Neural crest cell (in vitro differentiated cells): ENCODE measurements at regions not wholly inside any gene's neighbourhood (a gene's known extent, or its start where the extent isn't known, plus 50 kb on each side); places are given as distances from the start of the nearest gene placed in this dataset.

Source experiments
- DNase-seq: peaks from one replicate; pipeline ENCODE4 v3.0.0; 2021; ENCODE audit warnings: low read depth, mixed read lengths, low spot score
- H3K27ac Mint-ChIP-seq: one replicate; pipeline ENCODE4 v1.8.0; 2021; ENCODE audit warnings: mild to moderate bottlenecking, mixed read lengths; ENCODE audit not compliant: unreplicated experiment
- H3K27me3 Mint-ChIP-seq: 2 replicates; pipeline ENCODE4 v1.8.0; 2021; ENCODE audit warnings: low read depth, mild to moderate bottlenecking, mixed read lengths
- H3K36me3 Mint-ChIP-seq: 2 replicates; pipeline ENCODE4 v1.8.0; 2021; ENCODE audit warnings: low read depth, mild to moderate bottlenecking, mixed read lengths
- H3K4me1 Mint-ChIP-seq: 2 replicates; pipeline ENCODE4 v1.8.0; 2021; ENCODE audit warnings: mixed read lengths
- H3K4me3 Mint-ChIP-seq: one replicate; pipeline ENCODE4 v1.8.0; 2021; ENCODE audit warnings: mild to moderate bottlenecking, mixed read lengths
- H3K9me3 Mint-ChIP-seq: 2 replicates; pipeline ENCODE4 v1.8.0; 2021; ENCODE audit warnings: mixed read lengths
- CTCF ChIP-seq: fragments of 200-600 bp; sonication (generic); conservative IDR thresholded peaks from 2 replicates; pipeline ENCODE4 v1.5.0; 2021; ENCODE audit warnings: antibody characterized with exemption, mild to moderate bottlenecking

GRCh38 chr2:114065731-114066130 is 175.8 kb downstream of the ACTR3 start:
- H3K27ac Mint-ChIP-seq = no peak overlapping the region
- no peaks in the 10 kb centered on the region for H3K9me3 Mint-ChIP-seq
- H3K4me3 Mint-ChIP-seq = no peak overlapping the region
- H3K27me3 Mint-ChIP-seq = peaks cover 41% of the 10 kb centered on the region
- H3K36me3 Mint-ChIP-seq = no peaks in the 10 kb centered on the region
- no peak for DNase-seq
- no peak for TF ChIP-seq CTCF
- peaks cover 7% of the 10 kb centered on the region for H3K4me1 Mint-ChIP-seq

- no peak for DNase-seq
- no peak for TF ChIP-seq CTCF
- peaks cover 7% of the 10 kb centered on the region for H3K4me1 Mint-ChIP-seq
- H3K4me3 Mint-ChIP-seq = no peak overlapping the region
- no peaks in the 10 kb centered on the region for H3K36me3 Mint-ChIP-seq
- peaks cover 46% of the 10 kb centered on the region for H3K27me3 Mint-ChIP-seq
- H3K9me3 Mint-ChIP-seq = no peaks in the 10 kb centered on the region
- no peak overlapping the region for H3K27ac Mint-ChIP-seq
Observed at GRCh38 chr2:114066186-114066747, 176.4 kb downstream of the ACTR3 start.

- Mint-ChIP-seq H3K27me3 (peaks cover 56% of the 10 kb centered on the region), H3K4me3 (no peak overlapping the region), H3K36me3 (no peaks in the 10 kb centered on the region), H3K9me3 (no peaks in the 10 kb centered on the region), H3K4me1 (no peaks in the 10 kb centered on the region), H3K27ac (no peak overlapping the region)
- DNase-seq = peak; percentile 3
- TF ChIP-seq CTCF = no peak
Observed at GRCh38 chr2:114068438-114068837, 178.5 kb downstream of the ACTR3 start.

- H3K4me1 Mint-ChIP-seq = no peaks in the 10 kb centered on the region
- no peak for TF ChIP-seq CTCF
- no peak overlapping the region for H3K27ac Mint-ChIP-seq
- H3K27me3 Mint-ChIP-seq = peaks cover 18% of the 10 kb centered on the region
- no peaks in the 10 kb centered on the region for H3K9me3 Mint-ChIP-seq
- no peaks in the 10 kb centered on the region for H3K36me3 Mint-ChIP-seq
- H3K4me3 Mint-ChIP-seq = no peak overlapping the region
- no peak for DNase-seq
Observed at GRCh38 chr2:114076961-114077360, 187.1 kb downstream of the ACTR3 start.

- no peaks in the 10 kb centered on the region for H3K9me3 Mint-ChIP-seq
- H3K4me3 Mint-ChIP-seq = no peak overlapping the region
- no peaks in the 10 kb centered on the region for H3K4me1 Mint-ChIP-seq
- DNase-seq = no peak
- no peaks in the 10 kb centered on the region for H3K36me3 Mint-ChIP-seq
- TF ChIP-seq CTCF = no peak
- H3K27me3 Mint-ChIP-seq = peaks cover 6% of the 10 kb centered on the region
- H3K27ac Mint-ChIP-seq = no peak overlapping the region
Observed at GRCh38 chr2:114079366-114080004, 189.6 kb downstream of the ACTR3 start.
